ENCODE measurements at regions not wholly inside any gene's neighbourhood (a gene's known extent, or its start where the extent isn't known, plus 50 kb on each side); places are given as distances from the start of the nearest gene placed in this dataset.

GRCh38 chr9:90131568-90131967 is 511.1 kb downstream of the DIRAS2 start:
- TF ChIP-seq CTCF (IDR thresholded peaks at IDR 0.05; ENCODE audit: low read length) (no peak), EZH2 (IDR thresholded peaks at IDR 0.05; ENCODE audit: borderline replicate concordance, low read length) (no peak)

All from OCI-LY1 (cell line).